Heart right ventricle (tissue), 16 donors: ENCODE measurements at regions not wholly inside any gene's neighbourhood (a gene's known extent, or its start where the extent isn't known, plus 50 kb on each side); places are given as distances from the start of the nearest gene placed in this dataset.

ENCODE experiments used
- ATAC-seq, 8 donors: fragments of 200-7000 bp; cut with Tn5 transposase; one replicate each; pipeline ENCODE4 v1.9.1; 2020; ENCODE audit warnings: mild to moderate bottlenecking in 8 of 8, moderate library complexity in 8 of 8, moderate number of reproducible peaks in 1 of 8
- DNase-seq, 2 donors: peaks; one replicate each; pipeline ENCODE4 v3.0.0-alpha.2; 2020
- H3K27ac ChIP-seq, 10 donors: fragments of 200-600 bp; sonication (generic) in 2 of 10; one replicate each; pipeline versions ENCODE4 v1.5.0 to v1.8.0; 2020 to 2022; ENCODE audit warnings: mild to moderate bottlenecking in 3 of 10
- H3K27me3 ChIP-seq, 7 donors: fragments of 200-600 bp; one replicate each; pipeline ENCODE4 v1.8.0; 2021 to 2022; ENCODE audit warnings: mild to moderate bottlenecking in 2 of 7
- H3K36me3 ChIP-seq, 9 donors: fragments of 200-600 bp; sonication (generic) in 1 of 9; one replicate each; pipeline versions ENCODE4 v1.5.0 to v1.8.0; 2020 to 2022; ENCODE audit warnings: mild to moderate bottlenecking in 2 of 9
- H3K4me1 ChIP-seq, 9 donors: fragments of 200-600 bp; sonication (generic) in 1 of 9; one replicate each; pipeline versions ENCODE4 v1.5.0 to v1.8.0; 2020 to 2022; ENCODE audit warnings: mild to moderate bottlenecking in 4 of 9
- H3K4me3 ChIP-seq, 10 donors: fragments of 200-600 bp; sonication (generic) in 2 of 10; one replicate each; pipeline versions ENCODE4 v1.5.0 to v1.8.0; 2020 to 2022; ENCODE audit warnings: mild to moderate bottlenecking in 7 of 10, moderate library complexity in 2 of 10
- H3K9me3 ChIP-seq, 11 donors: fragments of 200-600 bp in 10 of 11; sonication (generic) in 2 of 11; one replicate each; pipeline versions ENCODE4 v1.5.0 to v1.8.0; 2013 to 2022; ENCODE audit warnings: mild to moderate bottlenecking in 2 of 11, control low read depth in 1 of 11, moderate library complexity in 1 of 11
- CTCF ChIP-seq, 9 donors: fragments of 200-600 bp; sonication (generic) in 2 of 9; IDR thresholded peaks; one replicate each; pipeline versions ENCODE4 v1.5.0 to v1.8.0; 2021 to 2022; ENCODE audit warnings: antibody characterized with exemption in 9 of 9, mild to moderate bottlenecking in 5 of 9, moderate library complexity in 1 of 9
- WGBS, 2 donors: extraction: QIAGEN DNeasy Blood & Tissue Kit; methylation state at CpG; one replicate each; pipeline ENCODE4 v1.1.7; 2013; ENCODE audit warnings: inconsistent platforms in 1 of 2; 5-methylcytosine and 5-hydroxymethylcytosine counted together
- intact Hi-C, 10 donors: fragments of 100-400 bp; cut with DNase I; formaldehyde crosslinking; loops; one replicate each; pipeline versions ENCODE4 v1.11.1 to v1.14.2; 2022
- donor health status: Arrhythmogenic right ventricular cardiomyopathy.
- donor health status: ischemic (EF 13 %, LVEDD 7.1; RV severe dilation, severe dysfunction).
- donor health status: healthy with polysubstance abuse.
- donor health status: DM: no; HTN: yes; CAD: no.
- donor health status: DM: no; HTN: no; CAD: no.
- donor health status: ischemic (EF 25% LVEDD 6.9; RV normal size, moderate dysfunction).
- donor health status: ischemic (EF 25% LVEDD 5.7; RV mildly dilated, moderate dysfunction).
- donor health status: healthy.
- donor health status: DM: yes; HTN: yes; CAD: no.
- donor health status: Ischemic cardiomyopathy.
- donor health status: ischemic (EF 35%, LVEDD 5.7; RV mildly dilated, moderate dysfunction).
- donor health status: nonischemic (EF 11% LVEDD 7.7; RV severe dilation, severe dysfunction).
- donor health status: DM: yes; HTN: yes; CAD: no.
- donor health status: PGD.
- donor health status: ischemic (EF 29% LVEDD 5.4; RV normal size, mild dysfunction).
- donor health status: nonischemic (EF 23%, LVEDD 6.1; RV moderate dilation, normal function).

GRCh38 chr6:41464019-41464418, 82.2 kb upstream of the FOXP4 start:
- ATAC-seq (no peak), DNase-seq (no peak)
- no peaks in the 10 kb centered on the region for H3K9me3 ChIP-seq
- peaks cover 0 to 20% (median 10%) of the 10 kb centered on the region in 7 donors for H3K27me3 ChIP-seq
- WGBS, 2 donors = 88 to 89% methylated on average over 3 of the region's 3 CpGs
- H3K36me3 ChIP-seq = no peaks in the 10 kb centered on the region
- H3K4me1 ChIP-seq = peaks cover 0 to 4% (median 0%) of the 10 kb centered on the region in 9 donors
- no peak overlapping the region for H3K27ac ChIP-seq
- no peak overlapping the region for H3K4me3 ChIP-seq
- intact Hi-C loops = loop anchor here in 8 of 10 donors (5.0 to 10.0 kb wide), 4 partner anchors 97 to 221 kb away; no protein-coding TSS in a partner anchor
- no peak for TF ChIP-seq CTCF (IDR thresholded peaks at IDR 0.05)

- no peak overlapping the region for H3K4me3 ChIP-seq
- H3K36me3 ChIP-seq = no peaks in the 10 kb centered on the region
- H3K9me3 ChIP-seq = no peaks in the 10 kb centered on the region
- peaks cover 0 to 4% (median 0%) of the 10 kb centered on the region in 9 donors for H3K4me1 ChIP-seq
- TF ChIP-seq CTCF (IDR thresholded peaks at IDR 0.05) = no peak
- WGBS, 2 donors = 88 to 94% methylated on average over 7 of the region's 7 CpGs
- ATAC-seq = no peak
- intact Hi-C loops = loop anchor here in 8 of 10 donors (5.0 to 10.0 kb wide), 4 partner anchors 97 to 220 kb away; no protein-coding TSS in a partner anchor
- H3K27me3 ChIP-seq = peaks cover 0 to 23% (median 15%) of the 10 kb centered on the region in 7 donors
- no peak for DNase-seq
- no peak overlapping the region for H3K27ac ChIP-seq
These were observed 81.7 kb upstream of the FOXP4 start for GRCh38 chr6:41464481-41464880.

GRCh38 chr6:41466437-41466990, 79.7 kb upstream of the FOXP4 start:
- Histone ChIP-seq H3K4me1 (peaks cover 0 to 18% (median 4%) of the 10 kb centered on the region in 9 donors), H3K36me3 (no peaks in the 10 kb centered on the region), H3K27ac (no peak overlapping the region), H3K27me3 (peaks cover 8 to 41% (median 35%) of the 10 kb centered on the region in 7 donors), H3K9me3 (no peaks in the 10 kb centered on the region), H3K4me3 (no peak overlapping the region)
- ATAC-seq = no peak
- intact Hi-C loops = loop anchor here in 3 of 10 donors (10.0 kb wide), 1 partner anchor 218 kb away; no protein-coding TSS in a partner anchor
- no peak for TF ChIP-seq CTCF (IDR thresholded peaks at IDR 0.05)
- no peak for DNase-seq
- 44 to 66% methylated on average over 2 of the region's 2 CpGs for WGBS, 2 donors

- DNase-seq (no peak), ATAC-seq (no peak)
- TF ChIP-seq CTCF (IDR thresholded peaks at IDR 0.05) = no peak
- Histone ChIP-seq H3K4me1 (peaks cover 0 to 18% (median 4%) of the 10 kb centered on the region in 9 donors), H3K9me3 (no peaks in the 10 kb centered on the region), H3K27ac (no peak overlapping the region), H3K36me3 (no peaks in the 10 kb centered on the region), H3K27me3 (peaks cover 8 to 46% (median 38%) of the 10 kb centered on the region in 7 donors), H3K4me3 (no peak overlapping the region)
- intact Hi-C loops = loop anchor here in 3 of 10 donors (10.0 kb wide), 1 partner anchor 218 kb away; no protein-coding TSS in a partner anchor
- WGBS, 2 donors = 70 to 80% methylated on average over 10 of the region's 10 CpGs
These were observed 79.1 kb upstream of the FOXP4 start for GRCh38 chr6:41467061-41467460.
